Body of pancreas (tissue), 4 donors: ENCODE measurements at regions not wholly inside any gene's neighbourhood (a gene's known extent, or its start where the extent isn't known, plus 50 kb on each side); places are given as distances from the start of the nearest gene placed in this dataset.

Experiments
- ATAC-seq: fragments of 150-250 bp; one replicate; pipeline ENCODE4 v1.9.1; 2016
- DNase-seq, 4 donors: peaks; one replicate each; pipeline ENCODE4 v3.0.0-alpha.2; 2019
- H3K27ac ChIP-seq, 4 donors: fragments of 200-600 bp; sonication (generic); 1 replicate in 3 of 4; 2 replicates in 1 of 4; pipeline versions ENCODE4 v1.5.1 to v1.6.1; 2016 to 2019; ENCODE audit warnings: mild to moderate bottlenecking in 1 of 4, mixed read lengths in 1 of 4, moderate library complexity in 1 of 4
- H3K27me3 ChIP-seq, 2 donors: fragments of 200-600 bp; sonication (generic); one replicate each; pipeline ENCODE4 v1.6.0; 2016; ENCODE audit warnings: mild to moderate bottlenecking in 1 of 2
- H3K36me3 ChIP-seq, 2 donors: fragments of 200-600 bp; sonication (generic); replicated peaks in 1 of 2; 2 replicates each; pipeline ENCODE4 v1.5.1; 2016; ENCODE audit warnings: low read depth in 2 of 2; ENCODE audit not compliant: insufficient read depth in 1 of 2
- H3K4me1 ChIP-seq: fragments of 200-600 bp; sonication (generic); one replicate; pipeline ENCODE4 v1.6.0; 2016
- H3K4me3 ChIP-seq, 2 donors: fragments of 200-600 bp; sonication (generic); 1 replicate in 1 of 2; 2 replicates in 1 of 2; pipeline ENCODE4 v1.5.1; 2016 to 2019
- H3K9me3 ChIP-seq, 3 donors: fragments of 200-600 bp; sonication (generic); 1 replicate in 2 of 3; 2 replicates in 1 of 3; pipeline ENCODE4 v1.5.1; 2016
- CTCF ChIP-seq, 7 experiments: fragments of 450-650 bp in 4 of 7; fragments of 200-600 bp in 3 of 7; sonication (generic) in 3 of 7; IDR thresholded peaks; one replicate each; pipeline ENCODE4 v1.5.1; 2016 to 2019; ENCODE audit warnings: antibody characterized with exemption in 7 of 7
- POLR2A ChIP-seq, 3 donors: fragments of 450-650 bp; IDR thresholded peaks; one replicate each; pipeline ENCODE4 v1.6.1; 2016; ENCODE audit warnings: antibody characterized with exemption in 3 of 3, mild to moderate bottlenecking in 2 of 3
- WGBS, 2 donors: methylation state at CpG; one replicate each; pipeline ENCODE4 v1.1.5; 2017; 5-methylcytosine and 5-hydroxymethylcytosine counted together
- intact Hi-C: fragments of 100-400 bp; cut with DNase I; formaldehyde crosslinking; loops from one replicate; pipeline ENCODE4 v1.15.1; 2023

- TF ChIP-seq POLR2A (IDR thresholded peaks at IDR 0.05) (no peak), CTCF (IDR thresholded peaks at IDR 0.05) (no peak)
- intact Hi-C loops: no loop called here
Measured at GRCh38 chr4:32321421-32321820, 1601.3 kb downstream of the PCDH7 start.

GRCh38 chr4:32334759-32335158 is 1614.6 kb downstream of the PCDH7 start:
- H3K27ac ChIP-seq: no peak overlapping the region
- H3K4me3 ChIP-seq: no peak overlapping the region
- intact Hi-C loops: no loop called here
- no peaks in the 10 kb centered on the region for H3K4me1 ChIP-seq
- WGBS, 2 donors: 60 to 68% methylated on average over 1 of the region's 1 CpG
- ATAC-seq (no peak), DNase-seq (no peak)
- H3K27me3 ChIP-seq: no peaks in the 10 kb centered on the region
- no peak for TF ChIP-seq POLR2A (IDR thresholded peaks at IDR 0.05)
- TF ChIP-seq CTCF (IDR thresholded peaks at IDR 0.05): no peak
- no peaks in the 10 kb centered on the region for H3K9me3 ChIP-seq
- H3K36me3 ChIP-seq: no peaks in the 10 kb centered on the region

More at GRCh38 chr4:32321421-32321820, 1601.3 kb downstream of the PCDH7 start:
- WGBS, 2 donors: 68 to 70% methylated on average over 3 of the region's 3 CpGs
- Histone ChIP-seq H3K9me3 (peaks cover 0 to 9% (median 0%) of the 10 kb centered on the region in 3 donors), H3K36me3 (no peaks in the 10 kb centered on the region), H3K27me3 (no peaks in the 10 kb centered on the region), H3K27ac (no peak overlapping the region), H3K4me1 (no peaks in the 10 kb centered on the region), H3K4me3 (no peak overlapping the region)
- DNase-seq: no peak
- ATAC-seq: no peak

GRCh38 chr4:32337403-32337802 is 1617.2 kb downstream of the PCDH7 start:
- no peaks in the 10 kb centered on the region for H3K36me3 ChIP-seq
- TF ChIP-seq POLR2A (IDR thresholded peaks at IDR 0.05) (no peak), CTCF (IDR thresholded peaks at IDR 0.05) (no peak)

GRCh38 chr4:32340591-32340990 is 1620.4 kb downstream of the PCDH7 start:
- no peak for TF ChIP-seq CTCF (IDR thresholded peaks at IDR 0.05)
- TF ChIP-seq POLR2A (IDR thresholded peaks at IDR 0.05): no peak
- Histone ChIP-seq H3K4me1 (no peaks in the 10 kb centered on the region), H3K4me3 (no peak overlapping the region), H3K27ac (no peak overlapping the region), H3K36me3 (no peaks in the 10 kb centered on the region), H3K27me3 (no peaks in the 10 kb centered on the region), H3K9me3 (no peaks in the 10 kb centered on the region)
- no peak for ATAC-seq
- intact Hi-C loops: no loop called here
- DNase-seq: no peak

More at GRCh38 chr4:32337403-32337802, 1617.2 kb downstream of the PCDH7 start:
- Histone ChIP-seq H3K9me3 (no peaks in the 10 kb centered on the region), H3K27ac (no peak overlapping the region), H3K4me3 (no peak overlapping the region), H3K27me3 (no peaks in the 10 kb centered on the region), H3K4me1 (no peaks in the 10 kb centered on the region)
- no peak for DNase-seq
- intact Hi-C loops: no loop called here
- ATAC-seq: no peak
- WGBS, 2 donors: 94% methylated on average over 2 of the region's 2 CpGs

- ATAC-seq (no peak), DNase-seq (no peak)
- H3K27ac ChIP-seq: no peak overlapping the region
- H3K27me3 ChIP-seq: no peaks in the 10 kb centered on the region
- no peaks in the 10 kb centered on the region for H3K36me3 ChIP-seq
- intact Hi-C loops: no loop called here
- WGBS, 2 donors: 38 to 46% methylated on average over 1 of the region's 1 CpG
- TF ChIP-seq POLR2A (IDR thresholded peaks at IDR 0.05): no peak
- TF ChIP-seq CTCF (IDR thresholded peaks at IDR 0.05): no peak
- H3K4me3 ChIP-seq: no peak overlapping the region
- no peaks in the 10 kb centered on the region for H3K9me3 ChIP-seq
- no peaks in the 10 kb centered on the region for H3K4me1 ChIP-seq
Measured at GRCh38 chr4:32341342-32341741, 1621.2 kb downstream of the PCDH7 start.
